ENCODE measurements at regions not wholly inside any gene's neighbourhood (a gene's known extent, or its start where the extent isn't known, plus 50 kb on each side); places are given as distances from the start of the nearest gene placed in this dataset.

DNA sequence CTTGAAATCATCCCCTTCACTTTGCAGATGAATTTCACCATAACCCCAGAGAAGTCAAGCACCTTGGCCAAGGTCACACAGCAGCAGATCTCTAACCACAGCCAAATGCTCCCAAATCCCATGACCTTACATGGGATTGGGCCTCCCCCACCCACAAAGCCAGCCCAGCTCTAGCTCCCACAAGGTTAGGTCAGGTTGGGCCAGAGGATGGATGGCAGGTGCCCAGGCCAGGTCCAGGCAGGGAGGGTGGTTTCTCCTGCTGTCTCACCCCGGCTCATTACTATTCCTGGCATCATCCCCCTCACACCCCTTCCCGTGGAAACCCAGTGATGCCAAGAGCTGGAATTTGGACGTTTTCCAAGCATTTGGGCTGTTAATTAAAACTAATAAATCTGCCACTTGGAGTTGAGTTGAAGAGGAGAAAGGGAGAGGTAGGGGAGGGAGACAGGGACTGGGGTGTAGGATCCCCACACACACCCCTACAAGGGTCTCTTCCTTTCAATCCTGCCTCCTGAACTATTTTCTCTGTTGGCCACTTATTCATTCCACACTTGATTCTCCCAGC lies 181.6 kb downstream of the TMEM132E start:
- POLR2A ChIA-PET (ENCODE audit: low non-redundant PET), result no interaction called here
- CTCF ChIA-PET, result no interaction called here
- H3K4me1 ChIP-seq (ENCODE audit: insufficient read depth, low read length, poor library complexity, severe bottlenecking), result no peaks in the 10 kb centered on the region
- BruUV-seq (replicated peaks), result no TSS peak
- no peaks in the 10 kb centered on the region for H3K9me3 ChIP-seq (ENCODE audit: low read depth, low read length, poor library complexity, severe bottlenecking)
- no peaks in the 10 kb centered on the region for H3K27me3 ChIP-seq (replicated peaks; ENCODE audit: insufficient read depth, low read depth, low read length, poor library complexity)
- H3K4me3 ChIP-seq (ENCODE audit: low read depth, low read length, poor library complexity, severe bottlenecking), result no peak overlapping the region
- peak; percentile 6 for DNase-seq (ENCODE audit: low spot score)
- TF ChIP-seq, protein P1, sequence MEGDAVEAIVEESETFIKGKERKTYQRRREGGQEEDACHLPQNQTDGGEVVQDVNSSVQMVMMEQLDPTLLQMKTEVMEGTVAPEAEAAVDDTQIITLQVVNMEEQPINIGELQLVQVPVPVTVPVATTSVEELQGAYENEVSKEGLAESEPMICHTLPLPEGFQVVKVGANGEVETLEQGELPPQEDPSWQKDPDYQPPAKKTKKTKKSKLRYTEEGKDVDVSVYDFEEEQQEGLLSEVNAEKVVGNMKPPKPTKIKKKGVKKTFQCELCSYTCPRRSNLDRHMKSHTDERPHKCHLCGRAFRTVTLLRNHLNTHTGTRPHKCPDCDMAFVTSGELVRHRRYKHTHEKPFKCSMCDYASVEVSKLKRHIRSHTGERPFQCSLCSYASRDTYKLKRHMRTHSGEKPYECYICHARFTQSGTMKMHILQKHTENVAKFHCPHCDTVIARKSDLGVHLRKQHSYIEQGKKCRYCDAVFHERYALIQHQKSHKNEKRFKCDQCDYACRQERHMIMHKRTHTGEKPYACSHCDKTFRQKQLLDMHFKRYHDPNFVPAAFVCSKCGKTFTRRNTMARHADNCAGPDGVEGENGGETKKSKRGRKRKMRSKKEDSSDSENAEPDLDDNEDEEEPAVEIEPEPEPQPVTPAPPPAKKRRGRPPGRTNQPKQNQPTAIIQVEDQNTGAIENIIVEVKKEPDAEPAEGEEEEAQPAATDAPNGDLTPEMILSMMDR (conservative IDR thresholded peaks at IDR 0.05; ENCODE audit: low read depth, low read length), result no peak
- no peak for TF ChIP-seq EZH2 (IDR thresholded peaks at IDR 0.05; ENCODE audit: borderline replicate concordance, low read depth, low read length, poor library complexity, severe bottlenecking)
- no peak overlapping the region for H3K27ac ChIP-seq (ENCODE audit: low read depth, low read length, poor library complexity, severe bottlenecking)
- intact Hi-C loops (cut with micrococcal nuclease; ENCODE audit: unreplicated experiment), result no loop called here
- H3K36me3 ChIP-seq (ENCODE audit: insufficient read depth, low read length, poor library complexity, severe bottlenecking), result no peaks in the 10 kb centered on the region

DNA sequence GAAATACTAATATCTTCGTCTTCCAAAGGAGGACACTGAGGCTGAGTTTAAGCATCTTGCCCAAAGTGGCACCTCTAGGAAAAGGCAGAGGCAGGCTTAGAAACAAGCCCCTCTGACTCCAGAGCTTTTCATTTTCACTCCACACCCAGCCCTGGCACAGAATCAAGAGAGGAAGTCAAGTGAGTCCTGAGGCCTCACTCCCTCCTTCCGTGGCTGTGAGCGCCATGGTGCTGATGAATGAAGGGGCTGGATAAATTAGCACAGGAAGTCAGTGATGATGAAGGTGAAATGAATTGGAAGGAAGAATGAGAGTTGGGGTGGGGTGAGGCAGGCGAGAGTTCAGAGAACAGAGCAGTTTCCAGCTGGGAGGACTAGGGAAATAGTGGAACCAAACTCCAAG lies 179.3 kb downstream of the TMEM132E start:
- Histone ChIP-seq H3K36me3 (ENCODE audit: insufficient read depth, low read length, poor library complexity, severe bottlenecking) (no peaks in the 10 kb centered on the region), H3K4me1 (ENCODE audit: insufficient read depth, low read length, poor library complexity, severe bottlenecking) (no peaks in the 10 kb centered on the region), H3K9me3 (ENCODE audit: low read depth, low read length, poor library complexity, severe bottlenecking) (no peaks in the 10 kb centered on the region), H3K27ac (ENCODE audit: low read depth, low read length, poor library complexity, severe bottlenecking) (no peak overlapping the region), H3K4me3 (ENCODE audit: low read depth, low read length, poor library complexity, severe bottlenecking) (no peak overlapping the region), H3K27me3 (replicated peaks; ENCODE audit: insufficient read depth, low read depth, low read length, poor library complexity) (no peaks in the 10 kb centered on the region)
- DNase-seq (ENCODE audit: low spot score), result no peak
- ChIA-PET POLR2A (ENCODE audit: low non-redundant PET) (no interaction called here), CTCF (no interaction called here)
- no peak for TF ChIP-seq EZH2 (IDR thresholded peaks at IDR 0.05; ENCODE audit: borderline replicate concordance, low read depth, low read length, poor library complexity, severe bottlenecking)
- TF ChIP-seq, protein P1 (conservative IDR thresholded peaks at IDR 0.05; ENCODE audit: low read depth, low read length), result no peak
- BruUV-seq (replicated peaks), result no TSS peak
- intact Hi-C loops (cut with micrococcal nuclease; ENCODE audit: unreplicated experiment), result no loop called here

GRCh38 chr17:34758316-34758715 lies 178.9 kb downstream of the TMEM132E start:
- no peaks in the 10 kb centered on the region for H3K36me3 ChIP-seq (ENCODE audit: insufficient read depth, low read length, poor library complexity, severe bottlenecking)
- intact Hi-C loops (cut with micrococcal nuclease; ENCODE audit: unreplicated experiment), result no loop called here
- ChIA-PET CTCF (no interaction called here), POLR2A (ENCODE audit: low non-redundant PET) (no interaction called here)
- no peaks in the 10 kb centered on the region for H3K9me3 ChIP-seq (ENCODE audit: low read depth, low read length, poor library complexity, severe bottlenecking)
- DNase-seq (ENCODE audit: low spot score), result no peak
- H3K27me3 ChIP-seq (replicated peaks; ENCODE audit: insufficient read depth, low read depth, low read length, poor library complexity), result no peaks in the 10 kb centered on the region
- no peak overlapping the region for H3K4me3 ChIP-seq (ENCODE audit: low read depth, low read length, poor library complexity, severe bottlenecking)
- no peaks in the 10 kb centered on the region for H3K4me1 ChIP-seq (ENCODE audit: insufficient read depth, low read length, poor library complexity, severe bottlenecking)
- no peak overlapping the region for H3K27ac ChIP-seq (ENCODE audit: low read depth, low read length, poor library complexity, severe bottlenecking)
- no TSS peak for BruUV-seq (replicated peaks)
- TF ChIP-seq EZH2 (IDR thresholded peaks at IDR 0.05; ENCODE audit: borderline replicate concordance, low read depth, low read length, poor library complexity, severe bottlenecking), result no peak
- TF ChIP-seq, protein P1 (conservative IDR thresholded peaks at IDR 0.05; ENCODE audit: low read depth, low read length), result no peak

Measured in A673 (cell line).